ENCODE measurements at regions not wholly inside any gene's neighbourhood (a gene's known extent, or its start where the extent isn't known, plus 50 kb on each side); places are given as distances from the start of the nearest gene placed in this dataset.

DNA sequence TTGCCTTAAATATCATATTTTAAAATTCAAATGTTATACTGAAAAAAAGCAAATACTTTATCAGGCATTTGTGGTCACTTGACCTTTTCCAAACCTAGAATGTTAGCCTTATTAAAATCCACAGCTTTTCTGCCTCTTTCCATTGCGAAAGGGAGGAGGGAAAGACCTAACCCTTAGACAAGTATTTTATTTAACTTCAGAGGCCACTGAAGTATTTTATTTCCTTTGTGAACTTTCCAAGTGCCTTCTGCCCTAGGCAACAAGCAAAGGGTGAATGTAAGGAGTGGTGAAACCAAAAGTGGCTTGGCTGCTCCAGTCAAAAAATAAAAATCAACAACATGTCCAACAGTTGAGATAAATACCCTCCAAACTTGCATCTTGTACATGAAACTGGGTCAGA lies 376.1 kb downstream of the EFNA5 start:
- Histone ChIP-seq H3K9me3 (ENCODE audit: low read length) (no peaks in the 10 kb centered on the region), H3K4me1 (ENCODE audit: insufficient read depth, low read length, severe bottlenecking) (peaks cover 37% of the 10 kb centered on the region), H3K36me3 (ENCODE audit: insufficient read depth, low read length) (no peaks in the 10 kb centered on the region), H3K9me2 (ENCODE audit: low read depth, low read length) (no peaks in the 10 kb centered on the region), H2AFZ (ENCODE audit: low read length) (no peak overlapping the region), H3K4me3 (ENCODE audit: low read depth, low read length, poor library complexity, severe bottlenecking) (no peak overlapping the region), H4K20me1 (ENCODE audit: insufficient read depth, low read length) (no peaks in the 10 kb centered on the region), H3F3A (ENCODE audit: insufficient read depth, low read length) (no peaks in the 10 kb centered on the region), H3K79me2 (ENCODE audit: insufficient read depth, low read length) (no peaks in the 10 kb centered on the region), H3K27ac (ENCODE audit: low read depth, low read length, poor library complexity, severe bottlenecking) (no peak overlapping the region), H3K27me3 (ENCODE audit: insufficient read depth, low read length) (no peaks in the 10 kb centered on the region), H3K9ac (ENCODE audit: low read length) (no peak overlapping the region), H3K4me2 (ENCODE audit: low read length) (peak overlapping the region; percentile 19; the same call in 1 of the 2 replicates)
- TF ChIP-seq, protein P1, sequence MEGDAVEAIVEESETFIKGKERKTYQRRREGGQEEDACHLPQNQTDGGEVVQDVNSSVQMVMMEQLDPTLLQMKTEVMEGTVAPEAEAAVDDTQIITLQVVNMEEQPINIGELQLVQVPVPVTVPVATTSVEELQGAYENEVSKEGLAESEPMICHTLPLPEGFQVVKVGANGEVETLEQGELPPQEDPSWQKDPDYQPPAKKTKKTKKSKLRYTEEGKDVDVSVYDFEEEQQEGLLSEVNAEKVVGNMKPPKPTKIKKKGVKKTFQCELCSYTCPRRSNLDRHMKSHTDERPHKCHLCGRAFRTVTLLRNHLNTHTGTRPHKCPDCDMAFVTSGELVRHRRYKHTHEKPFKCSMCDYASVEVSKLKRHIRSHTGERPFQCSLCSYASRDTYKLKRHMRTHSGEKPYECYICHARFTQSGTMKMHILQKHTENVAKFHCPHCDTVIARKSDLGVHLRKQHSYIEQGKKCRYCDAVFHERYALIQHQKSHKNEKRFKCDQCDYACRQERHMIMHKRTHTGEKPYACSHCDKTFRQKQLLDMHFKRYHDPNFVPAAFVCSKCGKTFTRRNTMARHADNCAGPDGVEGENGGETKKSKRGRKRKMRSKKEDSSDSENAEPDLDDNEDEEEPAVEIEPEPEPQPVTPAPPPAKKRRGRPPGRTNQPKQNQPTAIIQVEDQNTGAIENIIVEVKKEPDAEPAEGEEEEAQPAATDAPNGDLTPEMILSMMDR (IDR thresholded peaks at IDR 0.05; ENCODE audit: low read length): no peak
- TF ChIP-seq EZH2 (IDR thresholded peaks at IDR 0.05; ENCODE audit: borderline replicate concordance, low read length): no peak

DNA sequence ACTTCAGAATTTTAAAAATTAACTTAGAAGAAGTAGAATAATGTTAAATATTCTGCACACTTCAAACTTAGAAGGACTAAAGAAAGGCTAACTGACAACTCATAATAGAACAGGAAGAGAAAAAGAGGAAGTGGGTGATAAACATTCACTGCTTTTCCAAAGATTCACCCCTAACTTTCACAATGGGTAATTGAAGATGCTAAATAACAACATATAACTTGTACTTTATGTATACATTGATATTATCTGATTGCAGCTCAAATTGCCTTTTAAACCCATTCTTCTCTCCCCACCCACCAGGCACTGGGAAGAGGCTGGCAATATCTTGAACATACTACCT lies 376.6 kb downstream of the EFNA5 start:
- Histone ChIP-seq H3K4me2 (ENCODE audit: low read length) (peak overlapping the region; percentile 19), H4K20me1 (ENCODE audit: insufficient read depth, low read length) (no peaks in the 10 kb centered on the region), H3K4me1 (ENCODE audit: insufficient read depth, low read length, severe bottlenecking) (peaks cover 37% of the 10 kb centered on the region), H3K9ac (ENCODE audit: low read length) (no peak overlapping the region), H3K27ac (ENCODE audit: low read depth, low read length, poor library complexity, severe bottlenecking) (no peak overlapping the region), H3K36me3 (ENCODE audit: insufficient read depth, low read length) (no peaks in the 10 kb centered on the region), H3K9me3 (ENCODE audit: low read length) (no peaks in the 10 kb centered on the region), H3K27me3 (ENCODE audit: insufficient read depth, low read length) (no peaks in the 10 kb centered on the region), H2AFZ (ENCODE audit: low read length) (no peak overlapping the region), H3F3A (ENCODE audit: insufficient read depth, low read length) (no peaks in the 10 kb centered on the region), H3K79me2 (ENCODE audit: insufficient read depth, low read length) (no peaks in the 10 kb centered on the region), H3K9me2 (ENCODE audit: low read depth, low read length) (no peaks in the 10 kb centered on the region), H3K4me3 (ENCODE audit: low read depth, low read length, poor library complexity, severe bottlenecking) (no peak overlapping the region)
- TF ChIP-seq, protein P1 (IDR thresholded peaks at IDR 0.05; ENCODE audit: low read length): no peak
- no peak for TF ChIP-seq EZH2 (IDR thresholded peaks at IDR 0.05; ENCODE audit: borderline replicate concordance, low read length)

DNA sequence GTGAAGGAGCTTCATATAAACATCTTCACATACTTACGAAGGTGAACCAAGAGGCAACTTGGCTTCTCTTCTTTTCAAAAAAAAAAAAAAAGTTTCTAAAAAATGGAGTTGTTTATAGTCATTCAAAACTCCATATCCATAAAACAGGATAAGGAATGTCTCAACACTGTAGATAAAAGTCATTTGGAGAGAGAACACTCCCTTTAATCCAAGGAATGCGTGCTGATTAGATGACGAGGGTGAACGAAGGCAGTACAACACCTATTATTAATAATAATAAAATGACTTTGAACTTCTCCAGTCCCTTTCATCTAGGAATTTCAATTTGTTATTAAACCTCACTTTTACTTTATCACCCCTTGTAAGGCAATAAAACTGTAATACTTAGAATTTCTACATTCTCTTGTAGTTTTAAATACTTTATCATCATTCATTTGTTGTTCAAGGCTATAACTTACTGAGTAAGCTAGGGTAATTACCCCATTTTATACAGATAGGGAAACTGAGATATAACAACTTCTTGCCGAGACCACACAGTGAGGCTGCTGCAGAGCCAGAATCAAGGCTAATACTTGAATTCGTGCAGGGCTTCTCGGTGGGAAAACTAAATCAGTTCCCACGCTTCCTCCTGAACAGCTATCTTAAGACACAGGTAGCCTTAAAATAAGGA lies 377.1 kb downstream of the EFNA5 start:
- H3K4me2 ChIP-seq (ENCODE audit: low read length): peak overlapping the region; percentile 19

DNA sequence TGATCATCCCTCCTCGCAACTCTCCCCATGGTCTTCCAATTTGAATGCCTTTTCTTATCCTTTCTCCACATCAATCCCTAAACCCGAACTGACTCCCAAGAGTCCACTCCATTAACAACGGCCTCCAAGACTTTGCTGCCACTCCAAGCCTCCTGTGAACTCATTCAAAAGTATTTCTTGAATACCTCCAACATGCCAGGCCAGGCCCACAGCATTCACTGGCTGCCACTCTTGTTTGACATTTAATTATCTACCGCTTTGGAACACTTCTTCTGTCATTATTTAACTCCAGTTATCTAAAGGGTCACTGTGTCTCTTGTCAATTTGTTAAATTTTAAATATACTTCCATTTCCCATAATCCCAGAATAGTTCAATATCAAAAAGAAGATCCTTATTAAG lies 378.9 kb downstream of the EFNA5 start:
- Histone ChIP-seq H3K9ac (ENCODE audit: low read length) (no peak overlapping the region), H3K4me1 (ENCODE audit: insufficient read depth, low read length, severe bottlenecking) (peaks cover 37% of the 10 kb centered on the region), H3K27me3 (ENCODE audit: insufficient read depth, low read length) (no peaks in the 10 kb centered on the region), H3K36me3 (ENCODE audit: insufficient read depth, low read length) (no peaks in the 10 kb centered on the region), H3K79me2 (ENCODE audit: insufficient read depth, low read length) (no peaks in the 10 kb centered on the region), H2AFZ (ENCODE audit: low read length) (no peak overlapping the region), H4K20me1 (ENCODE audit: insufficient read depth, low read length) (no peaks in the 10 kb centered on the region), H3K9me2 (ENCODE audit: low read depth, low read length) (no peaks in the 10 kb centered on the region), H3K4me2 (ENCODE audit: low read length) (no peak overlapping the region), H3K9me3 (ENCODE audit: low read length) (no peaks in the 10 kb centered on the region), H3F3A (ENCODE audit: insufficient read depth, low read length) (no peaks in the 10 kb centered on the region), H3K4me3 (ENCODE audit: low read depth, low read length, poor library complexity, severe bottlenecking) (no peak overlapping the region), H3K27ac (ENCODE audit: low read depth, low read length, poor library complexity, severe bottlenecking) (no peak overlapping the region)
- TF ChIP-seq, protein P1 (IDR thresholded peaks at IDR 0.05; ENCODE audit: low read length): no peak
- no peak for TF ChIP-seq EZH2 (IDR thresholded peaks at IDR 0.05; ENCODE audit: borderline replicate concordance, low read length)

More for the DNA sequence above, 377.1 kb downstream of the EFNA5 start:
- H3K4me1 ChIP-seq (ENCODE audit: insufficient read depth, low read length, severe bottlenecking): peaks cover 37% of the 10 kb centered on the region
- H3K27ac ChIP-seq (ENCODE audit: low read depth, low read length, poor library complexity, severe bottlenecking): no peak overlapping the region
- H3K79me2 ChIP-seq (ENCODE audit: insufficient read depth, low read length): no peaks in the 10 kb centered on the region
- H3K9ac ChIP-seq (ENCODE audit: low read length): no peak overlapping the region
- no peaks in the 10 kb centered on the region for H4K20me1 ChIP-seq (ENCODE audit: insufficient read depth, low read length)
- no peaks in the 10 kb centered on the region for H3F3A ChIP-seq (ENCODE audit: insufficient read depth, low read length)
- no peaks in the 10 kb centered on the region for H3K36me3 ChIP-seq (ENCODE audit: insufficient read depth, low read length)
- no peaks in the 10 kb centered on the region for H3K9me2 ChIP-seq (ENCODE audit: low read depth, low read length)
- TF ChIP-seq EZH2 (IDR thresholded peaks at IDR 0.05; ENCODE audit: borderline replicate concordance, low read length): no peak
- H3K9me3 ChIP-seq (ENCODE audit: low read length): no peaks in the 10 kb centered on the region
- no peaks in the 10 kb centered on the region for H3K27me3 ChIP-seq (ENCODE audit: insufficient read depth, low read length)
- H3K4me3 ChIP-seq (ENCODE audit: low read depth, low read length, poor library complexity, severe bottlenecking): no peak overlapping the region
- no peak overlapping the region for H2AFZ ChIP-seq (ENCODE audit: low read length)
